ENCODE measurements at regions not wholly inside any gene's neighbourhood (a gene's known extent, or its start where the extent isn't known, plus 50 kb on each side); places are given as distances from the start of the nearest gene placed in this dataset.

DNA sequence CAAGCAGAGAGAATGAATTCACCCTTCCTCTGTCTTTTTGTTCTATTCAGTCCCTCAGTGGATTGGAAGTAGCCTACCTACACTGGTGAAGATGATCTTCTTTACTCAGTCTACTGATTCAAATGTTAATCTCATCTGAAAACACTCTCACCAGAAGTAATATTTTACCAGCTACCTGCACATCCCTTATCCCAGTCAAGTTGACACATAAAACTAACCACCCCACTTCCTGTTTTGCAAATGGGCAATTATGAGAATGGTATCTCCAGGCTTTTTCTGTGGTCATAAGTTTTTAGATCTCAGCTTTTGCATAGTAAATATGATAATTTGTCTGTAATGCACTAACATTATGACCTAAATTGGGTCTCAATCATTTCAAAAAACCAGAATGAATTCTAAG, 228.8 kb upstream of the ECI2 start:
- ChIA-PET CTCF (ENCODE audit: unreplicated experiment) (no interaction called here), POLR2A (no interaction called here)
- no peak for DNase-seq (ENCODE audit: low spot score)
- intact Hi-C loops (cut with micrococcal nuclease; ENCODE audit: unreplicated experiment): no loop called here
- no peak for TF ChIP-seq EZH2phosphoT487 (IDR thresholded peaks at IDR 0.05; ENCODE audit: borderline replicate concordance, low read depth, low read length)
- TF ChIP-seq, protein P1, sequence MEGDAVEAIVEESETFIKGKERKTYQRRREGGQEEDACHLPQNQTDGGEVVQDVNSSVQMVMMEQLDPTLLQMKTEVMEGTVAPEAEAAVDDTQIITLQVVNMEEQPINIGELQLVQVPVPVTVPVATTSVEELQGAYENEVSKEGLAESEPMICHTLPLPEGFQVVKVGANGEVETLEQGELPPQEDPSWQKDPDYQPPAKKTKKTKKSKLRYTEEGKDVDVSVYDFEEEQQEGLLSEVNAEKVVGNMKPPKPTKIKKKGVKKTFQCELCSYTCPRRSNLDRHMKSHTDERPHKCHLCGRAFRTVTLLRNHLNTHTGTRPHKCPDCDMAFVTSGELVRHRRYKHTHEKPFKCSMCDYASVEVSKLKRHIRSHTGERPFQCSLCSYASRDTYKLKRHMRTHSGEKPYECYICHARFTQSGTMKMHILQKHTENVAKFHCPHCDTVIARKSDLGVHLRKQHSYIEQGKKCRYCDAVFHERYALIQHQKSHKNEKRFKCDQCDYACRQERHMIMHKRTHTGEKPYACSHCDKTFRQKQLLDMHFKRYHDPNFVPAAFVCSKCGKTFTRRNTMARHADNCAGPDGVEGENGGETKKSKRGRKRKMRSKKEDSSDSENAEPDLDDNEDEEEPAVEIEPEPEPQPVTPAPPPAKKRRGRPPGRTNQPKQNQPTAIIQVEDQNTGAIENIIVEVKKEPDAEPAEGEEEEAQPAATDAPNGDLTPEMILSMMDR (conservative IDR thresholded peaks at IDR 0.05; ENCODE audit: low read length): no peak
- H3K4me1 ChIP-seq (ENCODE audit: insufficient read depth, low read length, poor library complexity, severe bottlenecking): no peaks in the 10 kb centered on the region
- no peak overlapping the region for H3K27ac ChIP-seq (ENCODE audit: low read depth, low read length, poor library complexity, severe bottlenecking)
- H4K20me1 ChIP-seq (ENCODE audit: insufficient read depth, low read length): no peaks in the 10 kb centered on the region
- H2AFZ ChIP-seq (ENCODE audit: low read length): no peak overlapping the region
- no peaks in the 10 kb centered on the region for H3K79me2 ChIP-seq (ENCODE audit: insufficient read depth, low read depth, low read length)
- no peaks in the 10 kb centered on the region for H3K9me2 ChIP-seq (ENCODE audit: insufficient read depth, low read length)
- BruUV-seq (replicated peaks): no TSS peak
- no peak overlapping the region for H3K4me3 ChIP-seq (ENCODE audit: low read depth, low read length, poor library complexity, severe bottlenecking)
- no peaks in the 10 kb centered on the region for H3K36me3 ChIP-seq (ENCODE audit: insufficient read depth, low read length)
- no peaks in the 10 kb centered on the region for H3K9me3 ChIP-seq (ENCODE audit: low read length)
- no peak overlapping the region for H3K4me2 ChIP-seq (ENCODE audit: low read length)

DNA sequence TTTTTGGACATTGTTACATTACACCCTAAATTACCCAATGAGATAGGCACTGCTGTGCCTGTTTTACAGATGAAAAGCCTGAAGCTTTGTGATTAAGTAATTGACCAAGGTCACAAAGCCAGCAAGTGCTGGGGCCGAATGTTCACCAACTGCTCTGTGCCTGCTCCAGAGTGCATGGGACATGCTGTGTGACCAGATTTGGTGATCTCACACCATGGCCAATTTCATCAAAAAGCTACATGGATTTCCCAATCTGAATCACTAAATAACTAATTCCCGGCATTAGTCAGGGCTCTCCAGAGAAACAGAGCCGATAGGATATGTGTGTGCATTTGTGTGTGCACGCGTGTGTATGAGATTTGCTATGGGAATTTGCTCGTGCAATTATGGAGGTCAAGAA, 228.3 kb upstream of the ECI2 start:
- Histone ChIP-seq H3K9me2 (ENCODE audit: insufficient read depth, low read length) (no peaks in the 10 kb centered on the region), H4K20me1 (ENCODE audit: insufficient read depth, low read length) (no peaks in the 10 kb centered on the region), H3K4me3 (ENCODE audit: low read depth, low read length, poor library complexity, severe bottlenecking) (no peak overlapping the region), H3K79me2 (ENCODE audit: insufficient read depth, low read depth, low read length) (no peaks in the 10 kb centered on the region), H3K36me3 (ENCODE audit: insufficient read depth, low read length) (no peaks in the 10 kb centered on the region), H3K4me1 (ENCODE audit: insufficient read depth, low read length, poor library complexity, severe bottlenecking) (no peaks in the 10 kb centered on the region), H2AFZ (ENCODE audit: low read length) (no peak overlapping the region), H3K9me3 (ENCODE audit: low read length) (no peaks in the 10 kb centered on the region), H3K27ac (ENCODE audit: low read depth, low read length, poor library complexity, severe bottlenecking) (no peak overlapping the region), H3K4me2 (ENCODE audit: low read length) (no peak overlapping the region)
- intact Hi-C loops (cut with micrococcal nuclease; ENCODE audit: unreplicated experiment): no loop called here
- ChIA-PET POLR2A (no interaction called here), CTCF (ENCODE audit: unreplicated experiment) (no interaction called here)
- TF ChIP-seq, protein P1 (conservative IDR thresholded peaks at IDR 0.05; ENCODE audit: low read length): no peak
- no peak for TF ChIP-seq EZH2phosphoT487 (IDR thresholded peaks at IDR 0.05; ENCODE audit: borderline replicate concordance, low read depth, low read length)
- no peak for DNase-seq (ENCODE audit: low spot score)
- no TSS peak for BruUV-seq (replicated peaks)

DNA sequence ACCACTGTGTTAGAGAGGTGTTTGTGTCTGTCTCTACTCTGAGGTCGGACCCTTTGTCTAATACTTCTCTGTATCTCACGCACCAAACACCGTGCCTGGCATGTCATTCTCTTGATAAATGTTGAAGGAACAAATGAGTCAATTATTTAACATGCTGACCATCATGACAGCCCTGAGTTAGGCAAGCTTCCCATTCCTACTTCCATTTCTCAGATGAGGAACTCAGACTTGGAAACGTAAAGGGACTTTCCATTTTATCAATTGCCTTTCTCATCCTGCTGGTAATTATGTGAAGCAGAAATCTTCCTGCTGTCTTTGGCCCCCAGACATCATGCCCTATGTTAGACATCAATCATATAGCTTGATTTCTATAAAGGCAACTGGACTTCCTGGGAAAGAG, 227.0 kb upstream of the ECI2 start:
- CTCF ChIA-PET (ENCODE audit: unreplicated experiment): no interaction called here

More for the DNA sequence above, 227.0 kb upstream of the ECI2 start:
- Histone ChIP-seq H3K36me3 (ENCODE audit: insufficient read depth, low read length) (no peaks in the 10 kb centered on the region), H4K20me1 (ENCODE audit: insufficient read depth, low read length) (no peaks in the 10 kb centered on the region), H2AFZ (ENCODE audit: low read length) (no peak overlapping the region), H3K4me2 (ENCODE audit: low read length) (no peak overlapping the region), H3K9me2 (ENCODE audit: insufficient read depth, low read length) (no peaks in the 10 kb centered on the region), H3K4me3 (ENCODE audit: low read depth, low read length, poor library complexity, severe bottlenecking) (no peak overlapping the region), H3K27ac (ENCODE audit: low read depth, low read length, poor library complexity, severe bottlenecking) (no peak overlapping the region), H3K9me3 (ENCODE audit: low read length) (no peaks in the 10 kb centered on the region), H3K79me2 (ENCODE audit: insufficient read depth, low read depth, low read length) (no peaks in the 10 kb centered on the region), H3K4me1 (ENCODE audit: insufficient read depth, low read length, poor library complexity, severe bottlenecking) (no peaks in the 10 kb centered on the region)
- POLR2A ChIA-PET: interaction anchor here (0.7 kb wide), 1 partner anchor 9 kb away, joined by 3 read pairs; no protein-coding TSS in a partner anchor
- intact Hi-C loops (cut with micrococcal nuclease; ENCODE audit: unreplicated experiment): no loop called here
- no peak for DNase-seq (ENCODE audit: low spot score)
- no peak for TF ChIP-seq EZH2phosphoT487 (IDR thresholded peaks at IDR 0.05; ENCODE audit: borderline replicate concordance, low read depth, low read length)
- TF ChIP-seq, protein P1 (conservative IDR thresholded peaks at IDR 0.05; ENCODE audit: low read length): no peak
- BruUV-seq (replicated peaks): no TSS peak
